ENCODE measurements at regions not wholly inside any gene's neighbourhood (a gene's known extent, or its start where the extent isn't known, plus 50 kb on each side); places are given as distances from the start of the nearest gene placed in this dataset.

DNA sequence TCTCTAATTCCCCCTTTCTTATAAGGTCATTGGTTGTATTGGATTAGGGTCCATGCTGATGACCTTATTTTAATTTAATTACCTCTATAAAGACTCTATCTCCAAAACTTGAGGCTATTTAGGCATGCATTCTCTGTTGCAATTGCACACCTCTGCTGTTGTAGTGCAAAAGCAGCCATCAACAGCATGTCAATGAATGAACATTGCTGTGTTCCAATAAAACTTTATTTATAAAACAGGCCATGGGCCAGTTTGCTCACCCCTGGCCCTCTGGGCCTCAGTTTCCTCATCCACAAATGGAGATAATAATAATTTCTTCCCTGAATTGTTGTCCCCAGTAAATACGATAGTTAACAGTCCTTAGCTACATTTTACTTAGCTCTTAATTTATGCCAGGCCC lies 100.4 kb upstream of the USP24 start:
- H3K4me3 ChIP-seq (replicated peaks; ENCODE audit: insufficient read depth, low read length): no peak overlapping the region
- H3K27me3 ChIP-seq (ENCODE audit: insufficient read depth, poor library complexity, severe bottlenecking): no peaks in the 10 kb centered on the region
- DNase-seq (ENCODE audit: low read depth in 1 of 2, low spot score in 1 of 2): no peak
- no peak overlapping the region for H3K27ac ChIP-seq (replicated peaks)
- no peak for TF ChIP-seq POLR2AphosphoS5 (IDR thresholded peaks at IDR 0.05; ENCODE audit: low read depth)
- TF ChIP-seq, protein P1, sequence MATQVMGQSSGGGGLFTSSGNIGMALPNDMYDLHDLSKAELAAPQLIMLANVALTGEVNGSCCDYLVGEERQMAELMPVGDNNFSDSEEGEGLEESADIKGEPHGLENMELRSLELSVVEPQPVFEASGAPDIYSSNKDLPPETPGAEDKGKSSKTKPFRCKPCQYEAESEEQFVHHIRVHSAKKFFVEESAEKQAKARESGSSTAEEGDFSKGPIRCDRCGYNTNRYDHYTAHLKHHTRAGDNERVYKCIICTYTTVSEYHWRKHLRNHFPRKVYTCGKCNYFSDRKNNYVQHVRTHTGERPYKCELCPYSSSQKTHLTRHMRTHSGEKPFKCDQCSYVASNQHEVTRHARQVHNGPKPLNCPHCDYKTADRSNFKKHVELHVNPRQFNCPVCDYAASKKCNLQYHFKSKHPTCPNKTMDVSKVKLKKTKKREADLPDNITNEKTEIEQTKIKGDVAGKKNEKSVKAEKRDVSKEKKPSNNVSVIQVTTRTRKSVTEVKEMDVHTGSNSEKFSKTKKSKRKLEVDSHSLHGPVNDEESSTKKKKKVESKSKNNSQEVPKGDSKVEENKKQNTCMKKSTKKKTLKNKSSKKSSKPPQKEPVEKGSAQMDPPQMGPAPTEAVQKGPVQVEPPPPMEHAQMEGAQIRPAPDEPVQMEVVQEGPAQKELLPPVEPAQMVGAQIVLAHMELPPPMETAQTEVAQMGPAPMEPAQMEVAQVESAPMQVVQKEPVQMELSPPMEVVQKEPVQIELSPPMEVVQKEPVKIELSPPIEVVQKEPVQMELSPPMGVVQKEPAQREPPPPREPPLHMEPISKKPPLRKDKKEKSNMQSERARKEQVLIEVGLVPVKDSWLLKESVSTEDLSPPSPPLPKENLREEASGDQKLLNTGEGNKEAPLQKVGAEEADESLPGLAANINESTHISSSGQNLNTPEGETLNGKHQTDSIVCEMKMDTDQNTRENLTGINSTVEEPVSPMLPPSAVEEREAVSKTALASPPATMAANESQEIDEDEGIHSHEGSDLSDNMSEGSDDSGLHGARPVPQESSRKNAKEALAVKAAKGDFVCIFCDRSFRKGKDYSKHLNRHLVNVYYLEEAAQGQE (IDR thresholded peaks at IDR 0.05; ENCODE audit: insufficient replicate concordance, low read depth): no peak
- TF ChIP-seq GABPA (IDR thresholded peaks at IDR 0.05; ENCODE audit: low read depth): no peak
- TF ChIP-seq, protein P2, sequence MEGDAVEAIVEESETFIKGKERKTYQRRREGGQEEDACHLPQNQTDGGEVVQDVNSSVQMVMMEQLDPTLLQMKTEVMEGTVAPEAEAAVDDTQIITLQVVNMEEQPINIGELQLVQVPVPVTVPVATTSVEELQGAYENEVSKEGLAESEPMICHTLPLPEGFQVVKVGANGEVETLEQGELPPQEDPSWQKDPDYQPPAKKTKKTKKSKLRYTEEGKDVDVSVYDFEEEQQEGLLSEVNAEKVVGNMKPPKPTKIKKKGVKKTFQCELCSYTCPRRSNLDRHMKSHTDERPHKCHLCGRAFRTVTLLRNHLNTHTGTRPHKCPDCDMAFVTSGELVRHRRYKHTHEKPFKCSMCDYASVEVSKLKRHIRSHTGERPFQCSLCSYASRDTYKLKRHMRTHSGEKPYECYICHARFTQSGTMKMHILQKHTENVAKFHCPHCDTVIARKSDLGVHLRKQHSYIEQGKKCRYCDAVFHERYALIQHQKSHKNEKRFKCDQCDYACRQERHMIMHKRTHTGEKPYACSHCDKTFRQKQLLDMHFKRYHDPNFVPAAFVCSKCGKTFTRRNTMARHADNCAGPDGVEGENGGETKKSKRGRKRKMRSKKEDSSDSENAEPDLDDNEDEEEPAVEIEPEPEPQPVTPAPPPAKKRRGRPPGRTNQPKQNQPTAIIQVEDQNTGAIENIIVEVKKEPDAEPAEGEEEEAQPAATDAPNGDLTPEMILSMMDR (IDR thresholded peaks at IDR 0.05; ENCODE audit: insufficient read depth, low read length): no peak
- TF ChIP-seq SPI1 (IDR thresholded peaks at IDR 0.05; ENCODE audit: borderline replicate concordance, low read depth): no peak

DNA sequence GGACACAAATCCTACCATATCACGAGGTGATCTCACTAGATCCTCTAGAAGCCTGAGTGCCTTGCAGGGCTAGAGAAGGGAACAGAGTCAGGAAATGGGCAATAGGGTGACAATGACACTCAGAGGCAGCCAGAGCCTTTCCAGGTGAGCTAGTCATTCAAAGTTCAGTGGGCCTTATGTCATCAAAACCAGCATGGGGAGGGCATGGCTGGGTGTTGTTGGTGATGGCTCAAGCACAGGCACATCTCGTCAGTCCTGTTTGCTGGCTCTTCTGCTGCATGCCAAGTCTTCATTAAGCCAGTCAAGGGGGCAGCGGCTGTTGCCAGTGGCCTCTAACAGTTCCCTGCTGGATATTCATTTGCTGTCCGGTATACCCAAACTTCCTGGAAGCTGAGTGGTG lies 99.6 kb upstream of the USP24 start:
- no peak for DNase-seq (ENCODE audit: low read depth in 1 of 2, low spot score in 1 of 2)
- no peak overlapping the region for H3K4me3 ChIP-seq (replicated peaks; ENCODE audit: insufficient read depth, low read length)
- H3K27me3 ChIP-seq (ENCODE audit: insufficient read depth, poor library complexity, severe bottlenecking): no peaks in the 10 kb centered on the region
- TF ChIP-seq GABPA (IDR thresholded peaks at IDR 0.05; ENCODE audit: low read depth) (no peak), POLR2AphosphoS5 (IDR thresholded peaks at IDR 0.05; ENCODE audit: low read depth) (no peak), SPI1 (IDR thresholded peaks at IDR 0.05; ENCODE audit: borderline replicate concordance, low read depth) (no peak)
- TF ChIP-seq, protein P2 (IDR thresholded peaks at IDR 0.05; ENCODE audit: insufficient read depth, low read length): no peak
- H3K27ac ChIP-seq (replicated peaks): no peak overlapping the region

DNA sequence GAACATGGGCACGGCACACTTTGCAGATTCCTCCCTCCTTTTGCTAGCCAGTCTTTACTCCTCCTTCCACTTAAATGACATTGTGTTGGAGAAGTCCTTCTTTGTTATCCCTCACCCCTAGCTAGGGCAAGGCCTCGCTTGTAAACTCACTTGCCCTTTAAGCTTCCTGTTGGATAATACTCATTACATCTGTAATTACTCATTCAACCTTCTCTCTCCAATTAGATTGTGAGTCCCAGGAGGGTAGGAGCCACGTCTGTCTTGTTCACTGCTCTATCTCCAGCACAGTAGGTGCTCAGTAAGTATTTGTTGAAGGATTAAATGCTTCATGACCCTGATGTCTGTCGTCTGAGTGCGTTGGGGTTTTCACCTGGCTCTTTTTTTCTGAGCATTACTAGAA lies 98.7 kb upstream of the USP24 start:
- no peak overlapping the region for H3K27ac ChIP-seq (replicated peaks)
- no peaks in the 10 kb centered on the region for H3K27me3 ChIP-seq (ENCODE audit: insufficient read depth, poor library complexity, severe bottlenecking)
- H3K4me3 ChIP-seq (replicated peaks; ENCODE audit: insufficient read depth, low read length): no peak overlapping the region
- TF ChIP-seq SPI1 (IDR thresholded peaks at IDR 0.05; ENCODE audit: borderline replicate concordance, low read depth) (no peak), POLR2AphosphoS5 (IDR thresholded peaks at IDR 0.05; ENCODE audit: low read depth) (no peak), GABPA (IDR thresholded peaks at IDR 0.05; ENCODE audit: low read depth) (no peak)
- TF ChIP-seq, protein P2 (IDR thresholded peaks at IDR 0.05; ENCODE audit: insufficient read depth, low read length): no peak
- TF ChIP-seq, protein P1 (IDR thresholded peaks at IDR 0.05; ENCODE audit: insufficient replicate concordance, low read depth): no peak
- DNase-seq (ENCODE audit: low read depth in 1 of 2, low spot score in 1 of 2): no peak

DNA sequence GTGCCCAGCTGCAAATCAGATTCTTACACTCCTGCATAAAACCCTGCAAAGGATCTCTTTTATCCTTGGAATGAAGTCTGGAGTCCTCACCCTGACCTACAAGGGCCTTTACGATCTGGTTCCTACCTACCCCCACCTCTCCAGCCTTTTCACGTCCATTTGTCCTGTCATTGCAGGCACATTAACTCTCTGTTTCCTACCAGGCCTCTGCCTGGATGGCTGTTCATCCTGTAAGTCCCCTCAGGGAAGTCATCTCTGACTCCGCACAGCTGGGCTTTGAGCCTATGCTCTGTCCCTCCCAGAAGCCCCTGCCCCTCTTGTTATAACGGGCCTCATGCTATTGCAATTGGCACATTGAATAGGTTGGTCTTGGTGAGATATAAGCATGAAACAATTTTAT lies 96.8 kb upstream of the USP24 start:
- H3K4me3 ChIP-seq (replicated peaks; ENCODE audit: insufficient read depth, low read length): no peak overlapping the region
- DNase-seq (ENCODE audit: low read depth in 1 of 2, low spot score in 1 of 2): no peak
- TF ChIP-seq POLR2AphosphoS5 (IDR thresholded peaks at IDR 0.05; ENCODE audit: low read depth) (no peak), SPI1 (IDR thresholded peaks at IDR 0.05; ENCODE audit: borderline replicate concordance, low read depth) (no peak), GABPA (IDR thresholded peaks at IDR 0.05; ENCODE audit: low read depth) (no peak)
- TF ChIP-seq, protein P2 (IDR thresholded peaks at IDR 0.05; ENCODE audit: insufficient read depth, low read length): no peak
- TF ChIP-seq, protein P1 (IDR thresholded peaks at IDR 0.05; ENCODE audit: insufficient replicate concordance, low read depth): no peak
- H3K27me3 ChIP-seq (ENCODE audit: insufficient read depth, poor library complexity, severe bottlenecking): no peaks in the 10 kb centered on the region
- no peak overlapping the region for H3K27ac ChIP-seq (replicated peaks)
